Epithelial cell of proximal tubule (primary cell): ENCODE measurements at regions not wholly inside any gene's neighbourhood (a gene's known extent, or its start where the extent isn't known, plus 50 kb on each side); places are given as distances from the start of the nearest gene placed in this dataset.

Experiments
- DNase-seq: peaks from one replicate; pipeline ENCODE4 v3.0.0-alpha.2; 2011; ENCODE audit warnings: low read depth
- H3K4me3 ChIP-seq: 2 replicates; pipeline ENCODE4 v1.5.1; 2011; ENCODE audit warnings: low read depth, mild to moderate bottlenecking, low read length
- TF ChIP-seq, protein P1 (sequence below): conservative IDR thresholded peaks from 2 replicates; pipeline ENCODE4 v1.5.1; 2012; ENCODE audit warnings: low read depth, mild to moderate bottlenecking, low read length

DNA sequence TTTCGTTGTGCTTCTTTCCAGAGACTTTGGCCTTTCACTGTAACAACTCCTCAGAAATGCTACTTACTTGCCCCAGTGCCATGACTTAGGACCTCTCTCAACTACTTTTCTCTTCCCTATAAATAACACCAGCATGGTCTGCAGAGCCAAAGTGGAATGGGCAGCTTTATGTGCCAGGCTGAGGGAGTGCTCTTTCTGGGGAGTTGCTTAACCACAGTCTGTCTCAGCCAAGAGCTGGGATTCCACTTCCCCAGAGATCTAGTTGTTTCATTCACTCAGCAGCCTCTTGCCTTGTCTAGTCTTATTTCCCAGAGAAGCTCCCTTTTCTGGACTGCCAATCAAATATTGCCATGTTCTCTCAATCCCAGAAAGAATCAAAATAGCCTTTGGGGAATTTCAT lies 912.2 kb downstream of the GRID1 start:
- DNase-seq = no peak
- TF ChIP-seq, protein P1, sequence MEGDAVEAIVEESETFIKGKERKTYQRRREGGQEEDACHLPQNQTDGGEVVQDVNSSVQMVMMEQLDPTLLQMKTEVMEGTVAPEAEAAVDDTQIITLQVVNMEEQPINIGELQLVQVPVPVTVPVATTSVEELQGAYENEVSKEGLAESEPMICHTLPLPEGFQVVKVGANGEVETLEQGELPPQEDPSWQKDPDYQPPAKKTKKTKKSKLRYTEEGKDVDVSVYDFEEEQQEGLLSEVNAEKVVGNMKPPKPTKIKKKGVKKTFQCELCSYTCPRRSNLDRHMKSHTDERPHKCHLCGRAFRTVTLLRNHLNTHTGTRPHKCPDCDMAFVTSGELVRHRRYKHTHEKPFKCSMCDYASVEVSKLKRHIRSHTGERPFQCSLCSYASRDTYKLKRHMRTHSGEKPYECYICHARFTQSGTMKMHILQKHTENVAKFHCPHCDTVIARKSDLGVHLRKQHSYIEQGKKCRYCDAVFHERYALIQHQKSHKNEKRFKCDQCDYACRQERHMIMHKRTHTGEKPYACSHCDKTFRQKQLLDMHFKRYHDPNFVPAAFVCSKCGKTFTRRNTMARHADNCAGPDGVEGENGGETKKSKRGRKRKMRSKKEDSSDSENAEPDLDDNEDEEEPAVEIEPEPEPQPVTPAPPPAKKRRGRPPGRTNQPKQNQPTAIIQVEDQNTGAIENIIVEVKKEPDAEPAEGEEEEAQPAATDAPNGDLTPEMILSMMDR = no peak

DNA sequence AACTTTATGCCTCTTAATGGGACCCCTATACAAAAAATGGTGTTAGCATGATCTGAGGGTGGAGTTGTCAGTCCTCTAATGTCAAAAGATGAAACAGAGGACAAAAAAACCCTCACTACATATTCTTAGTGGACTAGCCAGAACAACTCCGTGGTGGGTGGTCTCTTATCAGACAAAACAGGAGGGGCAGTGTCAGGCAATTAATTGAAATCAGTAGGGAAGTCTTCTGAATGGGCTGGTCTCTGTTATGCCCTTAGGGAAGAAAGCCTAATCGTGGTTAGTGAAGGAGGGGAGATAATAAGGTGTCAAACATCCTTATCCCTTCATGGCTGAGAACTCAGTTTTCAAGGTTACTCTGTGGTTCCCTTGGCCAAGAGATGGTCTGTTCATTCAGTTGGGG lies 909.4 kb downstream of the GRID1 start:
- no peak overlapping the region for H3K4me3 ChIP-seq
- DNase-seq = no peak
- TF ChIP-seq, protein P1 = no peak

More for the DNA sequence above, 912.2 kb downstream of the GRID1 start:
- no peak overlapping the region for H3K4me3 ChIP-seq

DNA sequence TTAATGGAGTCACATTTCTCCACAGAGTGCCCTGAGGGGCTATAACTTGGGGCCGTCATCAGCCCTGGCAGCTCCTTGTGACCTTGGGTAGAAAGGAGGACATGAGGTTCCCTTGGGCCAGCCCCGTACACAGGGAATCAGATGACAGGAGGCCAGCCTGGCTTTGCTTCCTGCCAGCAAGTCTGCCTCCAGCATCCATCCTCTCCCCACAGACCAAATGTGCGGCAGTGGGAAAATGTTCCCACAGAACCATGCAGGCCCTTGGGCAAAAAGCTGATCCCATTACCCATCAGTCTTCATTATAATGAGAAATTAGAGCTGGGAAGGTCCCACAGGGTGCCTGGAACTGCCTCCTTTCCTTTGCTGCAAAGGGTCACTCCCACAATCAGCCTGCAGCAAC lies 908.3 kb downstream of the GRID1 start:
- DNase-seq = no peak
- H3K4me3 ChIP-seq = no peak overlapping the region
- TF ChIP-seq, protein P1 = no peak

DNA sequence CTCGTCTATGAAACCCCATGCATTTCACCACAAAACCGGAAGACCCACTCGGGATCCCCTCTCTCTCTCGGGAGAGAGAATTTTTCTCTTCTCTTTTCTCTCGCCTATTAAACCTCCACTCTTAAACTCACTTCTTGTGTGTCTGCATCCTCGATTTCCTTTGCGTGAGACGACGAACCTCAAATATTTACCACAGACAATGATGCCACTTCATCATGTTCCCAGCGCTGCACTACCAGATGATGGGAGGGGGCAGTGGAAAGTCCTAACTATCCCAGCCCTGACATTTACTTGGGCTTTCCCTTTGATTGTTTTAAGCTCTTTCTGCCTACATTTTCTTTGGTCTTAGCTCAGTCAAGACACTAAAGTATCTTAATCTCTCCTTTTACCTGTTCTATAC lies 906.7 kb downstream of the GRID1 start:
- H3K4me3 ChIP-seq = no peak overlapping the region
- DNase-seq = no peak
- TF ChIP-seq, protein P1 = no peak

DNA sequence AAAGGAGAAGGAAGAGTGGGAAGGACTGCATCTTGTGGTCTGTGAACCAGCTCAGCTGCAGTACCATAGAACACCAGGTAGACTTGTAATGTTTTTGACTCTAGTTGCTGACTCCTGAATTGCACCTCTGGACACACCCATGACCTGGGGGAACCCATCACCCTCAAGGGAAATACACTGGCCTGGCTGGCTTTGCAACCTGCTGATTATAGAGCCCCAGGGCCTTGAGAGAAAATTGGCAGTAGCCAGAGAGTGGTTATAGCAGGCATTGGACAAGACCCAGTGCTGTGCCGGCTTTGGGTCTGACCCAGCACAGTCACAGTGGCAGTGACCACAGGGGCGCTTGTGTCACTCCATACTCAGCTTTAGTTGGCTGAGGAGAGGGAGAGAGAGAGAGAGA lies 902.3 kb downstream of the GRID1 start:
- no peak overlapping the region for H3K4me3 ChIP-seq
- no peak for DNase-seq
- TF ChIP-seq, protein P1 = no peak

DNA sequence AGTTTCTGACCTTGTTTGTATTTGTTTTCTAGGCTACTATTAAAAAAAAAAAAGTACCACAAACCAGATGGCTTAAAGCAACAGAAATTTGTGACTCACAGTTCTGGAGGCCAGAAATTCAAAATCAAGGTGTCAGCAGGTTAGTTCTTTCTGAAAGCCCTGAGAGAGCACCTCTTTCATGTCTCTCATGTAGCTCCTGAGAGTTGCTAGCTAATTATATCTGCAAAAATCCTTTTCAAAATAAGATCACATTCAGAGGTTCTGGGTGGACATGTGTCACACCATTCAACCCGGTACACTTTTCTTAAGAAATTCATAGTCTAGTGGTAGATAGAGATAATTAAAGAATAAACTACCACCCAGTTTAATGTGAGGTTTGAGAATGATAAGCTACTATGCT lies 888.6 kb downstream of the GRID1 start:
- DNase-seq = no peak
- no peak overlapping the region for H3K4me3 ChIP-seq
- TF ChIP-seq, protein P1 = no peak

DNA sequence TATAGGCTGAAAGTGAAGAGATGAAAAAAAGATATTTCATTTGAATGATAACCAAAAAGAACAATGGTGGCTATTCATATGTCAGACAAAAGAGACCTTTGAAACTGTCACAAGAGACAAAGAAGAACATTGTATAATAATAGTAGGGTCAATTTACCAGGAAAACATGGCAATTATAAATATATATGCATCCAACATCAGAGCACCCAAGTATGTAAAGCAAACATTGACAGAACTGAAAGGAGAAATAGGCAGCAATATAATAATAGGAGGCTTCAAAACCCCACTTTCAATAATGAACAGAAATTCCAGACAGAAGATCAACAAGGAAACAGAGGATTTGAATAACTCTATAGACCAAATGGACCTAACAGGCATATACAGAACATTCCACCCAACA lies 876.2 kb downstream of the GRID1 start:
- H3K4me3 ChIP-seq = no peak overlapping the region
- no peak for DNase-seq
- TF ChIP-seq, protein P1 = no peak
